IMR-90 (cell line): ENCODE measurements at regions not wholly inside any gene's neighbourhood (a gene's known extent, or its start where the extent isn't known, plus 50 kb on each side); places are given as distances from the start of the nearest gene placed in this dataset.

Experiments
- ATAC-seq: fragments of 200-7000 bp; cut with Tn5 transposase; 2 replicates; pipeline ENCODE4 v1.9.1; 2020; ENCODE audit warnings: low read depth, mild to moderate bottlenecking, moderate library complexity
- BruUV-seq: library from RNA; stranded (reverse); fragments of 400-500 nt; replicated peaks from 2 replicates; lab custom pipeline; 2021; lab: Mats Ljungman, UMichigan
- CTCF ChIA-PET: fragments of 300-600 bp; formaldehyde crosslinking; extraction: SDS; loops from one replicate; lab custom pipeline; 2021; ENCODE audit warnings: antibody characterized with exemption; lab: Yijun Ruan, JAX
- POLR2A ChIA-PET: fragments of 300-600 bp; sonication (Branson Sonifier 250); formaldehyde crosslinking; loops from one replicate; lab custom pipeline; 2022; ENCODE audit warnings: antibody characterized with exemption; ENCODE audit not compliant: unreplicated experiment; lab: Charles Lee
- DNase-seq: peaks from one replicate; pipeline ENCODE4 v3.0.0; 2013
- H2AFZ ChIP-seq: replicated peaks from 2 replicates; pipeline ENCODE3; 2013; ENCODE audit warnings: low read length, mild to moderate bottlenecking; ENCODE audit not compliant: poor library complexity
- H2AK5ac ChIP-seq: 2 replicates; pipeline ENCODE4 v1.6.1; 2013; ENCODE audit warnings: low read depth, low read length, inconsistent platforms
- H2AK9ac ChIP-seq: replicated peaks from 2 replicates; pipeline ENCODE3; 2013; ENCODE audit warnings: mild to moderate bottlenecking, low read depth, low read length, moderate library complexity; ENCODE audit not compliant: poor library complexity
- H2BK120ac ChIP-seq: 2 replicates; pipeline ENCODE4 v1.6.1; 2013; ENCODE audit warnings: low read depth, low read length, inconsistent platforms
- H2BK15ac ChIP-seq: 3 replicates; pipeline ENCODE4 v1.6.1; 2013; ENCODE audit warnings: low read depth, low read length, inconsistent platforms
- H2BK20ac ChIP-seq: 2 replicates; pipeline ENCODE4 v1.6.1; 2013; ENCODE audit warnings: low read depth, mild to moderate bottlenecking, inconsistent platforms, low read length, moderate library complexity
- H2BK5ac ChIP-seq: 2 replicates; pipeline ENCODE4 v1.6.1; 2013; ENCODE audit warnings: mild to moderate bottlenecking, low read depth, low read length, inconsistent platforms; ENCODE audit not compliant: poor library complexity, severe bottlenecking
- H3K14ac ChIP-seq: replicated peaks from 2 replicates; pipeline ENCODE4 v1.6.1; 2013; ENCODE audit warnings: low read depth, low read length, inconsistent platforms
- H3K18ac ChIP-seq: 2 replicates; pipeline ENCODE4 v1.6.1; 2013; ENCODE audit warnings: low read depth, low read length, control low read depth
- H3K23ac ChIP-seq: 2 replicates; pipeline ENCODE4 v1.6.1; 2013; ENCODE audit warnings: low read depth, low read length, inconsistent platforms
- H3K27ac ChIP-seq: 2 replicates; pipeline ENCODE4 v1.5.1; 2013; ENCODE audit warnings: mild to moderate bottlenecking, control low read depth, low read length; ENCODE audit not compliant: insufficient read depth
- H3K27me3 ChIP-seq: 2 replicates; pipeline ENCODE4 v1.6.1; 2013; ENCODE audit warnings: low read length; ENCODE audit not compliant: control insufficient read depth, insufficient read depth
- H3K36me3 ChIP-seq: 2 replicates; pipeline ENCODE4 v1.6.1; 2013; ENCODE audit warnings: low read length, mixed read lengths; ENCODE audit not compliant: control insufficient read depth, insufficient read depth
- H3K4ac ChIP-seq: 2 replicates; pipeline ENCODE4 v1.6.1; 2013; ENCODE audit warnings: low read depth, low read length, inconsistent platforms
- H3K4me1 ChIP-seq: 2 replicates; pipeline ENCODE4 v1.6.1; 2013; ENCODE audit warnings: low read length, mixed read lengths; ENCODE audit not compliant: control insufficient read depth, insufficient read depth
- H3K4me2 ChIP-seq: 2 replicates; pipeline ENCODE4 v1.6.1; 2013; ENCODE audit warnings: low read depth, mild to moderate bottlenecking, control low read depth, low read length, moderate library complexity
- H3K4me3 ChIP-seq: 2 replicates; pipeline ENCODE4 v1.5.1; 2013; ENCODE audit warnings: low read depth, mild to moderate bottlenecking, control low read depth, low read length, moderate library complexity; ENCODE audit not compliant: insufficient read depth
- H3K56ac ChIP-seq: 2 replicates; pipeline ENCODE4 v1.6.1; 2013; ENCODE audit warnings: low read length, inconsistent platforms; ENCODE audit not compliant: insufficient read depth; ENCODE audit errors: extremely low read depth
- H3K79me1 ChIP-seq, 2 experiments: 2 replicates each; pipeline ENCODE4 v1.6.1; 2013; ENCODE audit warnings: low read length in 2 of 2, inconsistent platforms in 1 of 2, low read depth in 1 of 2
- H3K9ac ChIP-seq: 2 replicates; pipeline ENCODE4 v1.6.1; 2013; ENCODE audit warnings: low read depth, low read length, control low read depth
- H3K9me1 ChIP-seq: 2 replicates; pipeline ENCODE4 v1.6.1; 2013; ENCODE audit warnings: low read length, inconsistent platforms; ENCODE audit not compliant: insufficient read depth
- H3K9me3 ChIP-seq: 2 replicates; pipeline ENCODE4 v1.6.1; 2013; ENCODE audit warnings: low read length; ENCODE audit not compliant: control insufficient read depth, insufficient read depth
- H4K20me1 ChIP-seq: 2 replicates; pipeline ENCODE4 v1.6.1; 2013; ENCODE audit warnings: low read length, inconsistent platforms; ENCODE audit not compliant: insufficient read depth
- H4K5ac ChIP-seq: 2 replicates; pipeline ENCODE4 v1.6.1; 2013; ENCODE audit warnings: mild to moderate bottlenecking, low read depth, low read length, control low read depth
- H4K8ac ChIP-seq, 2 experiments: 2 replicates each; pipeline ENCODE4 v1.6.1; 2013; ENCODE audit warnings: low read depth in 2 of 2, low read length in 2 of 2, control low read depth in 1 of 2, inconsistent platforms in 1 of 2
- H4K91ac ChIP-seq: 2 replicates; pipeline ENCODE4 v1.6.1; 2013; ENCODE audit warnings: low read depth, low read length, inconsistent platforms; ENCODE audit not compliant: insufficient read depth
- CHD1 ChIP-seq: IDR thresholded peaks from 2 replicates; pipeline ENCODE4 v1.6.1; 2012; ENCODE audit warnings: low read depth, low read length, improper control_type of control experiment
- FOS ChIP-seq: fragments of 150-350 bp; IDR thresholded peaks from 2 replicates; pipeline ENCODE4 v1.6.1; 2016; ENCODE audit warnings: low read depth, low read length
- MXI1 ChIP-seq: IDR thresholded peaks from 2 replicates; pipeline ENCODE4 v1.6.1; 2012; ENCODE audit warnings: low read depth, mild to moderate bottlenecking, low read length, moderate library complexity, borderline replicate concordance
- NFE2L2 ChIP-seq: fragments of 150-350 bp; IDR thresholded peaks from 2 replicates; pipeline ENCODE4 v1.6.1; 2016; ENCODE audit warnings: low read depth, mild to moderate bottlenecking, low read length
- POLR2A ChIP-seq: IDR thresholded peaks from 2 replicates; pipeline ENCODE4 v1.6.1; 2012; ENCODE audit warnings: mild to moderate bottlenecking, low read depth, low read length
- SMC3 ChIP-seq: fragments of 150-350 bp; IDR thresholded peaks from 2 replicates; pipeline ENCODE4 v1.6.1; 2016; ENCODE audit warnings: low read depth, mild to moderate bottlenecking, antibody characterized with exemption, low read length, moderate library complexity
- WGBS, 2 experiments: methylation state at CpG; one replicate each; pipeline versions ENCODE4 v1.1.5 to v1.1.7; 2013; ENCODE audit warnings: missing lambda C conversion rate in 2 of 2; ENCODE audit not compliant: insufficient read length in 1 of 2; ENCODE audit errors: extremely low coverage in 2 of 2; 5-methylcytosine and 5-hydroxymethylcytosine counted together
- dilution Hi-C: fragments of 300-500 bp; cut with HindIII; formaldehyde crosslinking; loops from one replicate; pipeline ENCODE4 v1.14.3; 2018; ENCODE audit warnings: low sequenced_read_pairs; ENCODE audit not compliant: unreplicated experiment
- in situ Hi-C: fragments of 300-500 bp; cut with MboI; formaldehyde crosslinking; loops from 3 replicates; pipeline ENCODE4 v1.14.3; 2019; ENCODE audit warnings: low sequenced_read_pairs, inconsistent platforms, mixed read lengths
- intact Hi-C: fragments of 100-400 bp; cut with micrococcal nuclease; formaldehyde crosslinking; loops from 2 replicates; pipeline ENCODE4 v1.10.0; 2022
- TF ChIP-seq, protein P1 (sequence below): fragments of 150-350 bp; IDR thresholded peaks from 2 replicates; pipeline ENCODE4 v1.6.1; 2016; ENCODE audit warnings: low read depth, mild to moderate bottlenecking, low read length, moderate library complexity, borderline replicate concordance
- TF ChIP-seq, protein P2 (sequence below): conservative IDR thresholded peaks from 2 replicates; pipeline ENCODE4 v1.5.1; 2012; ENCODE audit warnings: mild to moderate bottlenecking, low read depth, low read length, improper control_type of control experiment
- TF ChIP-seq, protein P3 (sequence below): fragments of 150-350 bp; IDR thresholded peaks from 2 replicates; pipeline ENCODE4 v1.6.1; 2017; ENCODE audit warnings: mild to moderate bottlenecking, antibody characterized with exemption, low read length, low read depth

DNA sequence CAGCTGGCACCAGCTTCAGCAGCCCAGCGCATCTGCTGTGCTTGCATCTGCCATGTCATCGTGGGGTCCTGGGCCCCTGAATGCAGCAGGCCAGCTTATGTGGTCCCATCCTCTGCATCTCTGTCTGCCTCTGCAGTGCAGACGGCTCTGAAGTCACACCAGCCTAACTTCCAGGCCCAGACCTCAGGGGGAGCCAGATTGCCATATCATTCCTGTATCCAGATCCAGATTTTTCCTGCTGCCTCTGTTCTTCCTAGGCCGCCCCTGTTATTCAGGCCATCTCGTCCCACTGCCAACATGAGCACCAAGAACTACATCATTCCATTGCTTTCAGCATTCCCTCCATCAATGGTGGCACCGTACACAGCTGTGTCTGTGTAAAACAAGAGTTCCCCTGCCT lies 571.6 kb downstream of the UQCRFS1 start:
- no peak for ATAC-seq
- dilution Hi-C loops: no loop called here

More for the DNA sequence above, 571.6 kb downstream of the UQCRFS1 start:
- no peak overlapping the region for H3K56ac ChIP-seq
- H3K9ac ChIP-seq: no peak overlapping the region
- TF ChIP-seq MXI1 (no peak), NFE2L2 (no peak), FOS (no peak), POLR2A (no peak), CHD1 (no peak), SMC3 (no peak)
- TF ChIP-seq, protein P1, sequence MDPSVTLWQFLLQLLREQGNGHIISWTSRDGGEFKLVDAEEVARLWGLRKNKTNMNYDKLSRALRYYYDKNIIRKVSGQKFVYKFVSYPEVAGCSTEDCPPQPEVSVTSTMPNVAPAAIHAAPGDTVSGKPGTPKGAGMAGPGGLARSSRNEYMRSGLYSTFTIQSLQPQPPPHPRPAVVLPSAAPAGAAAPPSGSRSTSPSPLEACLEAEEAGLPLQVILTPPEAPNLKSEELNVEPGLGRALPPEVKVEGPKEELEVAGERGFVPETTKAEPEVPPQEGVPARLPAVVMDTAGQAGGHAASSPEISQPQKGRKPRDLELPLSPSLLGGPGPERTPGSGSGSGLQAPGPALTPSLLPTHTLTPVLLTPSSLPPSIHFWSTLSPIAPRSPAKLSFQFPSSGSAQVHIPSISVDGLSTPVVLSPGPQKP: no peak
- TF ChIP-seq, protein P2, sequence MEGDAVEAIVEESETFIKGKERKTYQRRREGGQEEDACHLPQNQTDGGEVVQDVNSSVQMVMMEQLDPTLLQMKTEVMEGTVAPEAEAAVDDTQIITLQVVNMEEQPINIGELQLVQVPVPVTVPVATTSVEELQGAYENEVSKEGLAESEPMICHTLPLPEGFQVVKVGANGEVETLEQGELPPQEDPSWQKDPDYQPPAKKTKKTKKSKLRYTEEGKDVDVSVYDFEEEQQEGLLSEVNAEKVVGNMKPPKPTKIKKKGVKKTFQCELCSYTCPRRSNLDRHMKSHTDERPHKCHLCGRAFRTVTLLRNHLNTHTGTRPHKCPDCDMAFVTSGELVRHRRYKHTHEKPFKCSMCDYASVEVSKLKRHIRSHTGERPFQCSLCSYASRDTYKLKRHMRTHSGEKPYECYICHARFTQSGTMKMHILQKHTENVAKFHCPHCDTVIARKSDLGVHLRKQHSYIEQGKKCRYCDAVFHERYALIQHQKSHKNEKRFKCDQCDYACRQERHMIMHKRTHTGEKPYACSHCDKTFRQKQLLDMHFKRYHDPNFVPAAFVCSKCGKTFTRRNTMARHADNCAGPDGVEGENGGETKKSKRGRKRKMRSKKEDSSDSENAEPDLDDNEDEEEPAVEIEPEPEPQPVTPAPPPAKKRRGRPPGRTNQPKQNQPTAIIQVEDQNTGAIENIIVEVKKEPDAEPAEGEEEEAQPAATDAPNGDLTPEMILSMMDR: no peak
- TF ChIP-seq, protein P3, sequence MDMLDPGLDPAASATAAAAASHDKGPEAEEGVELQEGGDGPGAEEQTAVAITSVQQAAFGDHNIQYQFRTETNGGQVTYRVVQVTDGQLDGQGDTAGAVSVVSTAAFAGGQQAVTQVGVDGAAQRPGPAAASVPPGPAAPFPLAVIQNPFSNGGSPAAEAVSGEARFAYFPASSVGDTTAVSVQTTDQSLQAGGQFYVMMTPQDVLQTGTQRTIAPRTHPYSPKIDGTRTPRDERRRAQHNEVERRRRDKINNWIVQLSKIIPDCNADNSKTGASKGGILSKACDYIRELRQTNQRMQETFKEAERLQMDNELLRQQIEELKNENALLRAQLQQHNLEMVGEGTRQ: no peak
- H4K91ac ChIP-seq: no peak overlapping the region
- no peak overlapping the region for H2BK20ac ChIP-seq
- no peak overlapping the region for H3K18ac ChIP-seq
- H3K36me3 ChIP-seq: no peaks in the 10 kb centered on the region
- no peak overlapping the region for H2BK120ac ChIP-seq
- WGBS, 2 experiments: 14% methylated on average over 1 of the region's 6 CpGs; no CpG with 5 or more reads in 1 of the 2 experiments
- no peak overlapping the region for H2AFZ ChIP-seq
- H3K14ac ChIP-seq: no peak overlapping the region
- H4K5ac ChIP-seq: no peak overlapping the region
- no peak overlapping the region for H3K4me3 ChIP-seq
- POLR2A ChIA-PET: no interaction called here
- no peaks in the 10 kb centered on the region for H3K9me1 ChIP-seq
- intact Hi-C loops: no loop called here
- H2BK15ac ChIP-seq: no peak overlapping the region
- peaks cover 32% of the 10 kb centered on the region for H3K9me3 ChIP-seq
- no peak overlapping the region for H3K4me2 ChIP-seq
- DNase-seq: no peak
- no peaks in the 10 kb centered on the region for H3K27me3 ChIP-seq
- in situ Hi-C loops: no loop called here
- no peaks in the 10 kb centered on the region for H3K79me1 ChIP-seq
- no peak overlapping the region for H2AK5ac ChIP-seq
- H4K8ac ChIP-seq: no peak overlapping the region
- H2AK9ac ChIP-seq: no peak overlapping the region
- H3K4ac ChIP-seq: no peak overlapping the region
- no TSS peak for BruUV-seq
- no peak overlapping the region for H3K23ac ChIP-seq
- CTCF ChIA-PET: interaction anchor here (0.6 kb wide), 1 partner anchor 7 kb away, joined by 3 read pairs; no protein-coding TSS in a partner anchor
- H2BK5ac ChIP-seq: no peak overlapping the region
- no peaks in the 10 kb centered on the region for H3K4me1 ChIP-seq
- H3K27ac ChIP-seq: no peak overlapping the region
- H4K20me1 ChIP-seq: no peaks in the 10 kb centered on the region
